Fibroblast of lung (primary cell): ENCODE measurements at regions not wholly inside any gene's neighbourhood (a gene's known extent, or its start where the extent isn't known, plus 50 kb on each side); places are given as distances from the start of the nearest gene placed in this dataset.

Experiments used
- EZH2 ChIP-seq: IDR thresholded peaks from 2 replicates; pipeline ENCODE4 v1.5.1; 2012; ENCODE audit warnings: low read length, control low read depth, mild to moderate bottlenecking; ENCODE audit errors: missing control alignments
- TF ChIP-seq, protein P1 (sequence below), 2 donors: IDR thresholded peaks in 1 of 2; conservative IDR thresholded peaks in 1 of 2; 1 replicate in 1 of 2; 2 replicates in 1 of 2; pipeline ENCODE4 v1.5.1; 2011 to 2012; ENCODE audit warnings: low read length in 2 of 2, control low read depth in 1 of 2, inconsistent platforms in 1 of 2, low read depth in 1 of 2, mild to moderate bottlenecking in 1 of 2

DNA sequence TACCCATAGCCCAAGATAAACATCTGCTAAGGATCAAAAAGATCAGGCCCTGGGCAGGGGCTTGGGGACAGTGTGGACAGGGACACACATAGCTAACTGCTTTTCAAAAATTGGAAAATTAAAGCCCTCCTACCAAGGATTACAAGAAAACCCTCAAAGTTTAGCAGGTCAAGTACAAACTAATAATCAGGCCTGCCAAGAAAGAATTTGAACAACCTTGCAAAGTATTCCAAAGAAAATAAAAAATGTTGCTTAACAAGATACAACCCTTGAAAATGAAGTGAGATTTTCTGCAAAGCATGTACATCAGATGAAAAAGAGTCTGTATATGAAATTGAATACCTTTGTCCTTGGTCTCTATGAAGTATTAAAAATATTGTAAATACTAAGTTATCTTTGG, 67.3 kb downstream of the KLF12 start:
- TF ChIP-seq, protein P1, sequence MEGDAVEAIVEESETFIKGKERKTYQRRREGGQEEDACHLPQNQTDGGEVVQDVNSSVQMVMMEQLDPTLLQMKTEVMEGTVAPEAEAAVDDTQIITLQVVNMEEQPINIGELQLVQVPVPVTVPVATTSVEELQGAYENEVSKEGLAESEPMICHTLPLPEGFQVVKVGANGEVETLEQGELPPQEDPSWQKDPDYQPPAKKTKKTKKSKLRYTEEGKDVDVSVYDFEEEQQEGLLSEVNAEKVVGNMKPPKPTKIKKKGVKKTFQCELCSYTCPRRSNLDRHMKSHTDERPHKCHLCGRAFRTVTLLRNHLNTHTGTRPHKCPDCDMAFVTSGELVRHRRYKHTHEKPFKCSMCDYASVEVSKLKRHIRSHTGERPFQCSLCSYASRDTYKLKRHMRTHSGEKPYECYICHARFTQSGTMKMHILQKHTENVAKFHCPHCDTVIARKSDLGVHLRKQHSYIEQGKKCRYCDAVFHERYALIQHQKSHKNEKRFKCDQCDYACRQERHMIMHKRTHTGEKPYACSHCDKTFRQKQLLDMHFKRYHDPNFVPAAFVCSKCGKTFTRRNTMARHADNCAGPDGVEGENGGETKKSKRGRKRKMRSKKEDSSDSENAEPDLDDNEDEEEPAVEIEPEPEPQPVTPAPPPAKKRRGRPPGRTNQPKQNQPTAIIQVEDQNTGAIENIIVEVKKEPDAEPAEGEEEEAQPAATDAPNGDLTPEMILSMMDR (conservative IDR thresholded peaks at IDR 0.05 in 1 of 2, IDR thresholded peaks at IDR 0.05 in 1 of 2; ENCODE audit: low read depth in 1 of 2, low read length in 2 of 2): no peak
- TF ChIP-seq EZH2: no peak
